Spleen (tissue), 7 donors: ENCODE measurements at regions not wholly inside any gene's neighbourhood (a gene's known extent, or its start where the extent isn't known, plus 50 kb on each side); places are given as distances from the start of the nearest gene placed in this dataset.

Experiments used
- POLR2A ChIP-seq, 3 donors: fragments of 450-650 bp; IDR thresholded peaks; one replicate each; pipeline ENCODE4 v1.5.1; 2017; ENCODE audit warnings: antibody characterized with exemption in 3 of 3, mild to moderate bottlenecking in 1 of 3
- TF ChIP-seq, protein P1 (sequence below), 11 experiments: fragments of 200-600 bp in 7 of 11; fragments of 450-650 bp in 4 of 11; sonication (generic) in 4 of 11; IDR thresholded peaks in 8 of 11; conservative IDR thresholded peaks in 3 of 11; 1 replicate in 7 of 11; 2 replicates in 4 of 11; pipeline versions ENCODE4 v1.4.0 to v1.8.0; 2016 to 2021; ENCODE audit warnings: antibody characterized with exemption in 11 of 11, inconsistent platforms in 4 of 11, mild to moderate bottlenecking in 1 of 11
- donor health status: DM: no; HTN: no; CAD: no; lungs with moderate emphysema.
- donor health status: DM: no; HTN: no; CAD: no.
- donor health status: DM: no; HTN: no; CAD: no.

DNA sequence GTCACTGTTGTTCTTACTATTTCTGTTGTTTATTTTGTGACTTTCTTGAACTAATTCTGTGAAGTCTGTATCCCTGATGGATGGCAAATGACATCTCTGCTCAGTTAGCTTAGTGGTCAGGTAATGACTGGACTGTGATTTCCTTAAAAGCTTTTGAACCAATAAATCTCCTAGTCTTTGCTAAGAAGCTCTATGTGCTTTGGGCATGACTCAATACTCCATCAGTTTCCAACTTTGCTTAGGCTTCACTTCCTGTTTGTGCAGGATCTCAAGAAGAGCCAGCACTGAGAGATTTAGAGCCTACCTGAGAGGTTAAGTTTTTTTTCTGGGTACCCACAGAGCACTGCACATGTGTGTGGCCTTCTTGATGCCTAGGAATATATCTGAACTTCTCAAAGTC is 329.7 kb upstream of the HTR2A start:
- no peak for TF ChIP-seq POLR2A (IDR thresholded peaks at IDR 0.05)
- TF ChIP-seq, protein P1, sequence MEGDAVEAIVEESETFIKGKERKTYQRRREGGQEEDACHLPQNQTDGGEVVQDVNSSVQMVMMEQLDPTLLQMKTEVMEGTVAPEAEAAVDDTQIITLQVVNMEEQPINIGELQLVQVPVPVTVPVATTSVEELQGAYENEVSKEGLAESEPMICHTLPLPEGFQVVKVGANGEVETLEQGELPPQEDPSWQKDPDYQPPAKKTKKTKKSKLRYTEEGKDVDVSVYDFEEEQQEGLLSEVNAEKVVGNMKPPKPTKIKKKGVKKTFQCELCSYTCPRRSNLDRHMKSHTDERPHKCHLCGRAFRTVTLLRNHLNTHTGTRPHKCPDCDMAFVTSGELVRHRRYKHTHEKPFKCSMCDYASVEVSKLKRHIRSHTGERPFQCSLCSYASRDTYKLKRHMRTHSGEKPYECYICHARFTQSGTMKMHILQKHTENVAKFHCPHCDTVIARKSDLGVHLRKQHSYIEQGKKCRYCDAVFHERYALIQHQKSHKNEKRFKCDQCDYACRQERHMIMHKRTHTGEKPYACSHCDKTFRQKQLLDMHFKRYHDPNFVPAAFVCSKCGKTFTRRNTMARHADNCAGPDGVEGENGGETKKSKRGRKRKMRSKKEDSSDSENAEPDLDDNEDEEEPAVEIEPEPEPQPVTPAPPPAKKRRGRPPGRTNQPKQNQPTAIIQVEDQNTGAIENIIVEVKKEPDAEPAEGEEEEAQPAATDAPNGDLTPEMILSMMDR (IDR thresholded peaks at IDR 0.05 in 8 of 11, conservative IDR thresholded peaks at IDR 0.05 in 3 of 11) = no peak
